ENCODE measurements at regions not wholly inside any gene's neighbourhood (a gene's known extent, or its start where the extent isn't known, plus 50 kb on each side); places are given as distances from the start of the nearest gene placed in this dataset.

- no peak overlapping the region for H3K27ac Mint-ChIP-seq
- Histone ChIP-seq H3K4me3 (ENCODE audit: low read length) (no peak overlapping the region), H3K27ac (ENCODE audit: low read depth in 1 of 2, low read length in 2 of 2) (no peak overlapping the region), H3K36me3 (ENCODE audit: insufficient read depth, low read length) (no peaks in the 10 kb centered on the region), H3K9me3 (ENCODE audit: control insufficient read depth in 1 of 2, insufficient read depth in 1 of 2, low read length in 2 of 2) (no peaks in the 10 kb centered on the region), H3K4me1 (ENCODE audit: insufficient read depth, low read length) (no peaks in the 10 kb centered on the region), H3K27me3 (ENCODE audit: control insufficient read depth in 1 of 2, insufficient read depth in 2 of 2, low read length in 2 of 2) (no peaks in the 10 kb centered on the region)
- H3K27me3 Mint-ChIP-seq: no peaks in the 10 kb centered on the region
- TF ChIP-seq CTCF (IDR thresholded peaks at IDR 0.05): no peak
- H3K36me3 Mint-ChIP-seq (ENCODE audit: low read depth): no peaks in the 10 kb centered on the region
- no peaks in the 10 kb centered on the region for H3K4me1 Mint-ChIP-seq (ENCODE audit: low read depth)
- CTCF ChIA-PET: no interaction called here
- H3K4me3 Mint-ChIP-seq: no peak overlapping the region
- peaks cover 4% of the 10 kb centered on the region for H3K9me3 Mint-ChIP-seq
- intact Hi-C loops (cut with DNase I, micrococcal nuclease): no loop called here
- ATAC-seq (ENCODE audit: poor library complexity) (no peak), DNase-seq (no peak)
- POLR2A ChIA-PET: no interaction called here
Measured at GRCh38 chr2:164127971-164128527, 392.2 kb upstream of the FIGN start.

GRCh38 chr2:164126960-164127660 is 391.3 kb upstream of the FIGN start:
- intact Hi-C loops (cut with DNase I, micrococcal nuclease): no loop called here
- no peaks in the 10 kb centered on the region for H3K27me3 Mint-ChIP-seq
- H3K9me3 Mint-ChIP-seq: peaks cover 4% of the 10 kb centered on the region
- Histone ChIP-seq H3K27ac (ENCODE audit: low read depth in 1 of 2, low read length in 2 of 2) (no peak overlapping the region), H3K36me3 (ENCODE audit: insufficient read depth, low read length) (no peaks in the 10 kb centered on the region), H3K27me3 (ENCODE audit: control insufficient read depth in 1 of 2, insufficient read depth in 2 of 2, low read length in 2 of 2) (no peaks in the 10 kb centered on the region), H3K4me1 (ENCODE audit: insufficient read depth, low read length) (no peaks in the 10 kb centered on the region), H3K9me3 (ENCODE audit: control insufficient read depth in 1 of 2, insufficient read depth in 1 of 2, low read length in 2 of 2) (no peaks in the 10 kb centered on the region), H3K4me3 (ENCODE audit: low read length) (no peak overlapping the region)
- ATAC-seq (ENCODE audit: poor library complexity) (no peak), DNase-seq (no peak)
- ChIA-PET POLR2A (no interaction called here), CTCF (interaction anchor here (0.7 kb wide), 1 partner anchor 22 kb away, joined by 3 read pairs; no protein-coding TSS in a partner anchor)
- H3K36me3 Mint-ChIP-seq (ENCODE audit: low read depth): no peaks in the 10 kb centered on the region
- no peak for TF ChIP-seq CTCF (IDR thresholded peaks at IDR 0.05)
- H3K4me3 Mint-ChIP-seq: no peak overlapping the region
- no peak overlapping the region for H3K27ac Mint-ChIP-seq
- H3K4me1 Mint-ChIP-seq (ENCODE audit: low read depth): no peaks in the 10 kb centered on the region

GRCh38 chr2:164115806-164116205 is 380.0 kb upstream of the FIGN start:
- intact Hi-C loops (cut with DNase I, micrococcal nuclease): no loop called here

More at GRCh38 chr2:164115806-164116205, 380.0 kb upstream of the FIGN start:
- H3K9me3 Mint-ChIP-seq: no peaks in the 10 kb centered on the region
- ATAC-seq (ENCODE audit: poor library complexity): no peak
- Histone ChIP-seq H3K4me1 (ENCODE audit: insufficient read depth, low read length) (no peaks in the 10 kb centered on the region), H3K4me3 (ENCODE audit: low read length) (no peak overlapping the region), H3K36me3 (ENCODE audit: insufficient read depth, low read length) (no peaks in the 10 kb centered on the region), H3K27me3 (ENCODE audit: control insufficient read depth in 1 of 2, insufficient read depth in 2 of 2, low read length in 2 of 2) (no peaks in the 10 kb centered on the region), H3K9me3 (ENCODE audit: control insufficient read depth in 1 of 2, insufficient read depth in 1 of 2, low read length in 2 of 2) (peaks cover 0 to 4% of the 10 kb centered on the region in 2 experiments), H3K27ac (ENCODE audit: low read depth in 1 of 2, low read length in 2 of 2) (no peak overlapping the region)
- no peak for DNase-seq
- TF ChIP-seq CTCF (IDR thresholded peaks at IDR 0.05): no peak
- CTCF ChIA-PET: no interaction called here
- no peak overlapping the region for H3K27ac Mint-ChIP-seq
- POLR2A ChIA-PET: no interaction called here
- H3K36me3 Mint-ChIP-seq (ENCODE audit: low read depth): no peaks in the 10 kb centered on the region
- H3K4me3 Mint-ChIP-seq: no peak overlapping the region
- no peaks in the 10 kb centered on the region for H3K4me1 Mint-ChIP-seq (ENCODE audit: low read depth)
- no peaks in the 10 kb centered on the region for H3K27me3 Mint-ChIP-seq
